ENCODE measurements at regions not wholly inside any gene's neighbourhood (a gene's known extent, or its start where the extent isn't known, plus 50 kb on each side); places are given as distances from the start of the nearest gene placed in this dataset.

DNA sequence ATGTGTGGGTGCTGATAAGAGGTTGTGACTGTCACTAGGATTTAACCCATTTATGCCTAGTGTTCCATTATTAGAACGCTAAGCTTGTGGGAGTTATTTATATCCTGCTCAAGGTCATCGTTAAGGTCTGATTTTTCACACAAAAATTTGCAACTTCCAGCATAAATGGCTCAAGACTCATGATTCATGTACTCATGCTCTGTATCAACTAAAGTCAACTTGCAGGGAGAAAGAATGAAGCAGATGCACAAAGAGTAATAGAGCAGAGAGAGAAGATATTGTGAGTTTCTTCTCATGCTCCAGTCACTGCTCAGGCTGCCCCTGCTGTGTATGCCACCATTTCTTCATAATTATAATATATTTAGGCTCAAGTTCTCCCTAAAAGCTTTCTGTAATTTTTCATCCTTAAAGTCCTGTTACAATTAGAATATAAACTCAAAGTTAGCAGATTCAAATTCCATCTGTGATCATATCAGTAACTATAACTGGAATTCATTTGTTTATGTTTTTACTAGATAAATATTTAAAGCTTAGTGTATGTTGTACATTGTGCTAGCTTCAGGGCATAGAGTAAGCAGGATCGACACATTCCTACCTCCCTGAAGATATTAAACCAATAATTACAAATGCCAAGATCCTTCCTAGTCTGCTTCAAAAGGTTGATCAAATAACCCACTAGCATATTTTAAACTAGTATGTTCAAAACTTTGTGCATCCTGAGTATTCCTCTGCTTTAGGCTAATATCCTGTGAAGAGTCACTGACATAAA, 136.7 kb downstream of the NUDT12 start:
- Histone ChIP-seq H3K4me1 (no peaks in the 10 kb centered on the region), H3K9me3 (no peaks in the 10 kb centered on the region), H3K36me3 (no peaks in the 10 kb centered on the region), H3K27me3 (no peaks in the 10 kb centered on the region), H3K27ac (no peak overlapping the region), H3K4me3 (no peak overlapping the region), H3K9ac (ENCODE audit: low read depth in 2 of 2, low read length in 2 of 2) (no peak overlapping the region)
- TF ChIP-seq, protein P1, sequence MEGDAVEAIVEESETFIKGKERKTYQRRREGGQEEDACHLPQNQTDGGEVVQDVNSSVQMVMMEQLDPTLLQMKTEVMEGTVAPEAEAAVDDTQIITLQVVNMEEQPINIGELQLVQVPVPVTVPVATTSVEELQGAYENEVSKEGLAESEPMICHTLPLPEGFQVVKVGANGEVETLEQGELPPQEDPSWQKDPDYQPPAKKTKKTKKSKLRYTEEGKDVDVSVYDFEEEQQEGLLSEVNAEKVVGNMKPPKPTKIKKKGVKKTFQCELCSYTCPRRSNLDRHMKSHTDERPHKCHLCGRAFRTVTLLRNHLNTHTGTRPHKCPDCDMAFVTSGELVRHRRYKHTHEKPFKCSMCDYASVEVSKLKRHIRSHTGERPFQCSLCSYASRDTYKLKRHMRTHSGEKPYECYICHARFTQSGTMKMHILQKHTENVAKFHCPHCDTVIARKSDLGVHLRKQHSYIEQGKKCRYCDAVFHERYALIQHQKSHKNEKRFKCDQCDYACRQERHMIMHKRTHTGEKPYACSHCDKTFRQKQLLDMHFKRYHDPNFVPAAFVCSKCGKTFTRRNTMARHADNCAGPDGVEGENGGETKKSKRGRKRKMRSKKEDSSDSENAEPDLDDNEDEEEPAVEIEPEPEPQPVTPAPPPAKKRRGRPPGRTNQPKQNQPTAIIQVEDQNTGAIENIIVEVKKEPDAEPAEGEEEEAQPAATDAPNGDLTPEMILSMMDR (IDR thresholded peaks at IDR 0.05): no peak
- intact Hi-C loops (cut with DNase I): no loop called here
- no peak for DNase-seq

DNA sequence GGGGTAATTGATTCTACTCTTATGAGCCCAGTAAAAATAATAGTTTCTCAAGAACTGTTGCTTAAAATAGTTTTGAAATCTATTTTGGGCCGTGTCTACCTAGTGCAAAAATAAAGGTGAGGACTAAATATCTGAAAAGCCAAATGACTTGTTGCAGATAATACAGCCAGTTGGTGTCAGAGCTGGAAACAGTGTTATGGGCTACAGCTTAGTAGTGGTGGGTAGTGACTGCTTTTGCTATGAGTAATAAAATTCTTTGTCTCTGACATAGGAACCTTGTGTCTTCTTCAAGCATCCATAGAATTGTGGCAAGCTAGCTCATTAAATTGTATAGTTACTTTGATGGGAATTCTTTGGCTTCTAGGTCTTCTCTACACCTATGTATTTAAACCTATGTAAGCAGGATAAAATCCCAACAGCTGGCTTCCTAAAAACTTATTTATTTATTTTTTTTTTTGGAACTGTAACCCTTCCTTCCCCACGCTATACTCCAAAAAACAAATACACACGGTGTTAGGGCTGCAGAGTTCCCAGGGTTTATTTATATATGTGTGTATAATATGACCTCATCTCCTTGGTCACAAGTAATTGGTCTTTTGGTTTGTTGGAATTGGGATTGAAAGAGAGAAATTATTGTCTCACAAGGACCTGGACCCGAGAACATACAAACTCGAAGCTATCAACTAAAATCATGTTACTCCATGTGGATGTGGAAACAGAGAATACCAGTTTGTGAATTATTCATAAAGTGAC, 138.0 kb downstream of the NUDT12 start:
- no peak for DNase-seq
- Histone ChIP-seq H3K36me3 (no peaks in the 10 kb centered on the region), H3K27me3 (no peaks in the 10 kb centered on the region), H3K9me3 (no peaks in the 10 kb centered on the region), H3K4me3 (no peak overlapping the region), H3K27ac (no peak overlapping the region), H3K9ac (ENCODE audit: low read depth in 2 of 2, low read length in 2 of 2) (no peak overlapping the region), H3K4me1 (no peaks in the 10 kb centered on the region)
- intact Hi-C loops (cut with DNase I): no loop called here
- TF ChIP-seq, protein P1 (IDR thresholded peaks at IDR 0.05): no peak

DNA sequence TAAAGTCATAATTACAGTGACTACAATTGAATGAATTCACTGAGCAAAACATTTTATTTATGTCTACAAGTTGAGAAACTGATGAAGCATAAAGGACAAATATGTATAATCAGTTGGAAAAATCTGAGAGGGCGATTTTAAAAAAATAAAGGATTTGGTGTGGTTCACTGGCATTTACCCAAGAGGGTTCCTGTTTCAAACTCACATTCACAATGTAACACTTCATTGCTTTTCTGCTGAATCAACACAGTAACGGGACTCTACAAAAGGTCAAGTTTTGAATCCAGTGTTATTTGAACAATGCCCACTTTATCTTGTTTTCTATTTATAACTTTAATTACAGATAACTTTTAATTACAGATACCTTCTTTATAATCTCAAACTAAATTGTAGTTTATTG, 138.6 kb downstream of the NUDT12 start:
- Histone ChIP-seq H3K9ac (ENCODE audit: low read depth in 2 of 2, low read length in 2 of 2) (no peak overlapping the region), H3K9me3 (no peaks in the 10 kb centered on the region), H3K27ac (no peak overlapping the region), H3K4me3 (no peak overlapping the region), H3K4me1 (no peaks in the 10 kb centered on the region), H3K36me3 (no peaks in the 10 kb centered on the region), H3K27me3 (no peaks in the 10 kb centered on the region)
- intact Hi-C loops (cut with DNase I): no loop called here
- TF ChIP-seq, protein P1 (IDR thresholded peaks at IDR 0.05): no peak
- no peak for DNase-seq

DNA sequence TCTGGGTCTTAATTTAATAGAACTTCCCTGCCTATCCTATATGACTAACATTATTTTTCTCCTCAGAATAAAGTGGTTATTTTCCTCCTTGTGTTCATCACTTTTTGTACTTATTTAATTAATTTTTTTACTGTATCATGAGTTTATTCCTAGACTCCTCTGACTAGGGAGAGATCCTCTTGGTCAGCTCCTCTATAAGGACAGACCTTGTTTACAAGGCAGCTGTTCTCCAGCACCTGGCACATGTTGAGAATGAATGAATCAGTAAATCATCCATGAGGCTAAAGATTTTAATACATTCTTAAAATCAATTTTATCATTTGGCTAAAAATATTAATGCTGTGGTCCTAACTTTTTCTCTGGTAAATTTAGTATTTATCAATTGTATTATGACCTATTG, 139.8 kb downstream of the NUDT12 start:
- Histone ChIP-seq H3K36me3 (no peaks in the 10 kb centered on the region), H3K9ac (ENCODE audit: low read depth in 2 of 2, low read length in 2 of 2) (no peak overlapping the region), H3K9me3 (no peaks in the 10 kb centered on the region), H3K4me1 (no peaks in the 10 kb centered on the region), H3K4me3 (no peak overlapping the region), H3K27ac (no peak overlapping the region), H3K27me3 (no peaks in the 10 kb centered on the region)
- DNase-seq: no peak
- TF ChIP-seq, protein P1 (IDR thresholded peaks at IDR 0.05): no peak
- intact Hi-C loops (cut with DNase I): no loop called here

DNA sequence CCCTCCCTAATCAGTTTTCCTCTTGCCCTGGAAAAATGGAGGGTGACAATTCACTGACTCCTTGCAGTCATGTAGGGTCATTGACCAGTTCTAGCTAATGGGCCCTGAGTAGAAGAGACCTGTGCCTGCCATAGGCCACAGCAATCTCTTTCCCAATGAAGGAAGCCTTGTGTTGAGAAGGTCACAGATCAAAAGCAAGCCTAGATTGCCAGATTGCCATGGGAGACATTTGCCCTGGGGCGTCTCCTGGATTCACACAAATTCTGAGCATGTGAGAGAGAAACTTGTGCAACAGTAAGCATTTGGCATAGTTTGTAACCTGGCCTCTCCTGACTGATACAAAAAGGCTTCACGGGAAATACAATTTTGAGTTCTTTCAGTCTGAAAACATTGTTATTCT, 148.0 kb downstream of the NUDT12 start:
- Histone ChIP-seq H3K4me3 (no peak overlapping the region), H3K9ac (ENCODE audit: low read depth in 2 of 2, low read length in 2 of 2) (no peak overlapping the region), H3K27me3 (no peaks in the 10 kb centered on the region), H3K4me1 (no peaks in the 10 kb centered on the region), H3K27ac (no peak overlapping the region), H3K9me3 (no peaks in the 10 kb centered on the region), H3K36me3 (no peaks in the 10 kb centered on the region)
- DNase-seq: no peak
- TF ChIP-seq, protein P1 (IDR thresholded peaks at IDR 0.05): no peak
- intact Hi-C loops (cut with DNase I): no loop called here
